ENCODE measurements at regions not wholly inside any gene's neighbourhood (a gene's known extent, or its start where the extent isn't known, plus 50 kb on each side); places are given as distances from the start of the nearest gene placed in this dataset.

- TF ChIP-seq EZH2 (IDR thresholded peaks at IDR 0.05; ENCODE audit: borderline replicate concordance, low read depth, low read length, severe bottlenecking) (no peak), CTCF (IDR thresholded peaks at IDR 0.05; ENCODE audit: borderline replicate concordance, extremely low read depth, low read length, poor library complexity, severe bottlenecking) (no peak)
Measured at GRCh38 chr2:39550701-39551285, 113.7 kb upstream of the MAP4K3 start.

All from DND-41 (cell line).